SU-DHL-6 (cell line): ENCODE measurements at regions not wholly inside any gene's neighbourhood (a gene's known extent, or its start where the extent isn't known, plus 50 kb on each side); places are given as distances from the start of the nearest gene placed in this dataset.

Experiments used
- H2AFZ ChIP-seq: fragments of 200-600 bp; sonication (generic); 2 replicates; pipeline ENCODE4 v1.6.1; 2014; ENCODE audit warnings: low read depth, mild to moderate bottlenecking, moderate library complexity, mixed read lengths, antibody characterized with exemption, low read length; ENCODE audit not compliant: severe bottlenecking
- H3F3A ChIP-seq: fragments of 200-600 bp; shearing (Covaris generic); 2 replicates; pipeline ENCODE4 v1.6.0; 2016; ENCODE audit warnings: antibody characterized with exemption, mild to moderate bottlenecking; ENCODE audit not compliant: insufficient read depth
- H3K27ac ChIP-seq: fragments of 200-600 bp; sonication (generic); 2 replicates; pipeline ENCODE4 v1.5.1; 2016; ENCODE audit warnings: low read depth, mild to moderate bottlenecking, low read length, moderate library complexity, mixed read lengths
- H3K27me3 ChIP-seq: fragments of 200-600 bp; sonication (generic), shearing (Covaris generic); 2 replicates; pipeline ENCODE4 v1.6.0; 2014; ENCODE audit warnings: mild to moderate bottlenecking, low read length
- H3K36me3 ChIP-seq: fragments of 200-600 bp; sonication (generic); 2 replicates; pipeline ENCODE4 v1.6.1; 2014; ENCODE audit warnings: mild to moderate bottlenecking, low read length, mixed read lengths
- H3K4me2 ChIP-seq: fragments of 300-600, 200-600 bp; shearing (Covaris generic), sonication (generic); 2 replicates; pipeline ENCODE4 v1.6.0; 2014; ENCODE audit warnings: low read length, low read depth, mild to moderate bottlenecking; ENCODE audit not compliant: poor library complexity, severe bottlenecking
- H3K4me3 ChIP-seq: fragments of 200-600 bp; sonication (generic); 2 replicates; pipeline ENCODE4 v1.5.1; 2014; ENCODE audit warnings: antibody characterized with exemption, low read length, mild to moderate bottlenecking, mixed read lengths; ENCODE audit not compliant: insufficient read depth, poor library complexity, severe bottlenecking
- H3K79me2 ChIP-seq: fragments of 200-600 bp; sonication (generic); 2 replicates; pipeline ENCODE4 v1.6.1; 2014; ENCODE audit warnings: mild to moderate bottlenecking, low read length, moderate library complexity; ENCODE audit not compliant: insufficient read depth
- H3K9ac ChIP-seq: fragments of 200-600 bp; sonication (generic); 2 replicates; pipeline ENCODE4 v1.7.0; 2014; ENCODE audit warnings: mild to moderate bottlenecking, low read length
- H3K9me2 ChIP-seq: fragments of 200-600 bp; sonication (generic); replicated peaks from 2 replicates; pipeline ENCODE4 v1.6.1; 2014; ENCODE audit warnings: low read length; ENCODE audit not compliant: insufficient read depth
- H3K9me3 ChIP-seq: fragments of 200-600 bp; sonication (generic); 2 replicates; pipeline ENCODE4 v1.6.1; 2014; ENCODE audit warnings: low read length, mixed read lengths; ENCODE audit not compliant: insufficient read depth
- H4K20me1 ChIP-seq: fragments of 200-600 bp; sonication (generic); 2 replicates; pipeline ENCODE4 v1.6.1; 2014; ENCODE audit warnings: low read depth, mild to moderate bottlenecking, antibody characterized with exemption, low read length, moderate library complexity, mixed read lengths
- CTCF ChIP-seq: fragments of 200-600 bp; sonication (generic); IDR thresholded peaks from one replicate; pipeline ENCODE4 v1.5.1; 2017; ENCODE audit warnings: antibody characterized with exemption, mild to moderate bottlenecking, low read length, moderate library complexity; ENCODE audit not compliant: insufficient read depth, poor library complexity, severe bottlenecking
- EZH2phosphoT487 ChIP-seq: fragments of 200-600 bp; sonication (generic), shearing (Covaris generic); conservative IDR thresholded peaks from 2 replicates; pipeline ENCODE4 v1.6.1; 2018; ENCODE audit warnings: mild to moderate bottlenecking, antibody characterized with exemption, low read length, moderate library complexity, mixed read lengths

GRCh38 chr7:49333180-49333881, 409.0 kb downstream of the CDC14C start:
- Histone ChIP-seq H3K79me2 (no peaks in the 10 kb centered on the region), H2AFZ (no peak overlapping the region), H3K9me3 (no peaks in the 10 kb centered on the region), H3K9ac (no peak overlapping the region), H3K27ac (no peak overlapping the region), H3F3A (no peaks in the 10 kb centered on the region), H3K36me3 (no peaks in the 10 kb centered on the region), H3K4me2 (no peak overlapping the region), H4K20me1 (no peaks in the 10 kb centered on the region), H3K27me3 (no peaks in the 10 kb centered on the region), H3K4me3 (no peak overlapping the region), H3K9me2 (no peaks in the 10 kb centered on the region)
- TF ChIP-seq CTCF (no peak), EZH2phosphoT487 (no peak)

- Histone ChIP-seq H3K36me3 (no peaks in the 10 kb centered on the region), H3K79me2 (no peaks in the 10 kb centered on the region), H3K4me2 (no peak overlapping the region), H3K9me2 (no peaks in the 10 kb centered on the region), H3K27me3 (no peaks in the 10 kb centered on the region), H3K9ac (no peak overlapping the region), H4K20me1 (no peaks in the 10 kb centered on the region), H2AFZ (no peak overlapping the region), H3K9me3 (no peaks in the 10 kb centered on the region), H3F3A (no peaks in the 10 kb centered on the region), H3K4me3 (no peak overlapping the region), H3K27ac (no peak overlapping the region)
- TF ChIP-seq EZH2phosphoT487: no peak
- TF ChIP-seq CTCF: no peak
These were observed 417.5 kb downstream of the CDC14C start for GRCh38 chr7:49341849-49342248.

GRCh38 chr7:49344556-49344955, 420.2 kb downstream of the CDC14C start:
- Histone ChIP-seq H3K4me3 (no peak overlapping the region), H3K36me3 (no peaks in the 10 kb centered on the region), H3K27ac (no peak overlapping the region), H3K27me3 (no peaks in the 10 kb centered on the region), H3K9me3 (no peaks in the 10 kb centered on the region), H4K20me1 (no peaks in the 10 kb centered on the region), H3K9ac (no peak overlapping the region), H3F3A (no peaks in the 10 kb centered on the region), H3K9me2 (no peaks in the 10 kb centered on the region), H3K79me2 (no peaks in the 10 kb centered on the region), H3K4me2 (no peak overlapping the region), H2AFZ (no peak overlapping the region)
- TF ChIP-seq CTCF (no peak), EZH2phosphoT487 (no peak)
